ENCODE measurements at regions not wholly inside any gene's neighbourhood (a gene's known extent, or its start where the extent isn't known, plus 50 kb on each side); places are given as distances from the start of the nearest gene placed in this dataset.

GRCh38 chr11:92793189-92793588, 176.3 kb upstream of the MTNR1B start:
- no peak for TF ChIP-seq ESRRA (IDR thresholded peaks at IDR 0.05; ENCODE audit: borderline replicate concordance, low read depth)
- no peak for TF ChIP-seq POLR2AphosphoS5 (IDR thresholded peaks at IDR 0.05; ENCODE audit: control insufficient read depth, insufficient read depth, low read depth, low read length)
- no peak for TF ChIP-seq POLR2A (conservative IDR thresholded peaks at IDR 0.05)
- TF ChIP-seq CTCF (IDR thresholded peaks at IDR 0.05 in 2 of 3, conservative IDR thresholded peaks at IDR 0.05 in 1 of 3; ENCODE audit: insufficient read depth in 2 of 3, low read depth in 1 of 3, low read length in 3 of 3) = no peak

All from K562 (cell line).